GM19468 (cell line): ENCODE measurements at regions not wholly inside any gene's neighbourhood (a gene's known extent, or its start where the extent isn't known, plus 50 kb on each side); places are given as distances from the start of the nearest gene placed in this dataset.

Experiments used
- ATAC-seq: cut with Tn5 transposase; IDR thresholded peaks from one replicate; pipeline ENCODE4 v1.9.1; 2021; ENCODE audit warnings: mild to moderate bottlenecking, moderate library complexity, moderate number of reproducible peaks; ENCODE audit not compliant: unreplicated experiment; ENCODE audit errors: extremely low read depth

- no peak for ATAC-seq
Measured at GRCh38 chr5:125149110-125149509, 402.7 kb upstream of the ZNF608 start.

DNA sequence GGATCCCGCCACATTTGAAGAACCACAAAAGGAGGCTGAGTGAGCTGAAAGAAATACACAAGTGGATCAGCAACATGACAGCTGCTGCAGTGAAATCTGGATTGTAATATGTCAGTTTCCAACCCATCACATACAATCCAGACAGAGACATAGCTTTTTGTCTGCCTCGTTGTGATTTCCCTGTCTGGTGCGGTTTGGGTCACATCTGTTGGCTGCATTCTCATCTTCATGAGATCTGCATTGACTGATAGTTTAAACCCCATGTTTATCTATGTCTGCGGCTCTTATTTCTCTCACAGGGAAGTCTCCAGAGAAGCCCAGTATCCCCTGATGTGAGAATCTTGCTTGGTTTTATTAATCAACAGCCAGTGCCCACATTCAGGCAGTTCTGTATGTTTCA lies 403.1 kb upstream of the ZNF608 start:
- ATAC-seq: no peak

GRCh38 chr5:125150041-125150669 lies 403.7 kb upstream of the ZNF608 start:
- no peak for ATAC-seq

DNA sequence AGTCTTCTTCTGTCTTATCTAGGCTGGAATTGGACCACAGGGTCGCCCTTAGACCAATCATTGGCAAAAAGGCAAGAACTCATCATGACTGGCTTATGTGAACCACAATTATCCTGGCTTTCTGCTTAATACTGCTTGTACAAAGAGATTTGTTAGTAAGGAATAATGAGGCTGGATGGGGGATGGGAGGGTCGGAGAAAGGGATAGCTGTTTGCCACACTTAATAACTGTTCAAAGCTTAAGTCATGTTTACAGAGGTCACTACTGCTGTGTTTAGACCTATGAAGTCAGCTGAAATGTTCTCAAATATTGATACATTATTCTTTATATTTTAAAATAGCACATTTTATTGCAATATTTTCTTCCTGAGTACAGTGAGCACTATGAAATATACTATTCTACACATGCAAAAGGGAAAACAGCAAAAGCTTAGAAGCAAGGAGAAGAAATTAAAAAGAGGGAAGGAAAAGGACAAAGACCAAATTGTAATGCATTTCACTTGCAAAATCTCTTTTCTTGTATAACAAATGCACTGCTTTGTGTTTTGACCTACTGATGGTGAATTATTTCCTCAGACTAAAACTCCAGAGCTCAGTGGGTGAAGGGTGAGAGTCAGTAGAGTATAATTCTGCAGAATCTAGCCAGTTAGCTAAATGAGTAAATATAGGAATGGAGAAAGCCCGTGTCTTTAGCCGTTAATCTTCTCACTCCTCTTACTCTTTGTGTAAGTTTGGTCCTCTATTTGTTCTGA lies 404.9 kb upstream of the ZNF608 start:
- ATAC-seq: no peak

- no peak for ATAC-seq
Measured at GRCh38 chr5:125152044-125152443, 405.6 kb upstream of the ZNF608 start.

GRCh38 chr5:125152461-125153189 lies 406.2 kb upstream of the ZNF608 start:
- no peak for ATAC-seq

GRCh38 chr5:125153231-125153630 lies 406.8 kb upstream of the ZNF608 start:
- ATAC-seq: no peak

DNA sequence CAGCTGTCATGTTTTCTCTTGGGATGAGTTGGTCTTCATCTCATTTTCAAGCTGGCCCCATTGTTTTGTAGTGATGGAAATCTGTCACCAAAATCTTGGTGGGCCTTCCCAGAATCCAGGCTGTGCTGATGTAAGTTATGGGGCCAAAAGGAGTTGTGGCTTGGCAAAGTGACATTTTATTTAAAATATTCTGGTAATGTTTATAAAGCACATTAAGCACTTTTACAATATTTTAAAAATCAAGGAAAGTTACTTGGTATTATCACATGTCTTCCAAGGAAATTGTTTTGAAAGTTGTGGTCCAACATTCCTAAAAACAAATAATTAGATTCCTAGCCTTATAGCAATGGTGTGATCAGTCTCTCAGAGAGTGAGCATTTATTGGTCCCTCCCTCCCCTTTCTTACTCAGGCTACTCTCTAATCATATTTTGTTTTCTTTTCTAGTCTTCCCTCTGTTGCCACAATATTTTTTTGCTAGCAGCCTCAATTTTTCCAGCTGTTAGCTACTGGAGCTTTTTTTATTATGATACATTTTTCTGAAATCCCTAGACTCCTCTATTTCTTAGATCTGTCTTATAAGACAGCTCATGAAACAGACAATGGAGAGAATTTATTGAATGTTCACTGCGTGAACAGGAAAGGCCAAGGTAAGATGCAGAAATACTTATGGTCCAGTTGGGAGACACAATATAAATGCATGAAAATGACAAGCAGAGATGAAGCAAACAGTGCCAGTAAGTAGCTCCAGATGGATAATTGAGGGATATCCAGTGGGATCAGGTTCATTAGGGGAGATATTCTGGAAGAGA lies 408.1 kb upstream of the ZNF608 start:
- ATAC-seq: no peak

DNA sequence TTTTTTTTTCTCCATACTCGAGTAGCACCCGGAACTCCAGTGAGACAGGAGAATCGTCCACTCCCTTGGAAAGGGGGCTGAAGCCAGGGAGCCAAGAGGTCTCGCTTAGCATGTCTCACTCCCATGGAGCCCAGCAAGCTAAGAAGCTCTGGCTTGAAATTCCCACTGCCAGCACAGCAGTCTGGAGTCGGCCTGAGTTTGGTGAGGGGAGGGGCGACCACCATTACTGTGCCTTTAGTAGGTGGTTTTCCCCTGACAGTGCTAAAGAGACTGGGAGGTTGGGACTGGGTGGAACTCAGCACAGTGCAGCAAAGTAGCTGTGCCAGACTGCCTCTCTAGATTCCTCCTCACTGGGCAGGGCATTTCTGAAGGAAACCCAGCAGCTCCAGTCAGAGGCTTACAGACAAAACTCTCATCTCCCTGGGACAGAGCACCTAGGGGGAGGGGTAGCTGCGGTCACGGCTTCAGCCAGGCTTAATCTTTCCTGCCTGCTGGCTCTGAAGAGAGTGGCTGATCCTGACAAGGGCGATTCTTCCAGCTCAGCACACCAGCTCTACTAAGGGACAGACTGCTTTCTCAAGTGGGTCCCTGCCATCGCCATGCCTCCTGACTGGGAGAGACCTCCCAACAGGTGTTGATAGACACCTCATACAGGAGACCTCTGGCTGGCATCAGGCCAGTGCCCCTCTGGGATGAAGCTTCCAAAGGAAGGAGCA lies 414.5 kb upstream of the ZNF608 start:
- no peak for ATAC-seq

- no peak for ATAC-seq
Measured at GRCh38 chr5:125162714-125163113, 416.3 kb upstream of the ZNF608 start.

- ATAC-seq: no peak
Measured at GRCh38 chr5:125169396-125169795, 423.0 kb upstream of the ZNF608 start.

- no peak for ATAC-seq
Measured at GRCh38 chr5:125171641-125172040, 425.2 kb upstream of the ZNF608 start.

DNA sequence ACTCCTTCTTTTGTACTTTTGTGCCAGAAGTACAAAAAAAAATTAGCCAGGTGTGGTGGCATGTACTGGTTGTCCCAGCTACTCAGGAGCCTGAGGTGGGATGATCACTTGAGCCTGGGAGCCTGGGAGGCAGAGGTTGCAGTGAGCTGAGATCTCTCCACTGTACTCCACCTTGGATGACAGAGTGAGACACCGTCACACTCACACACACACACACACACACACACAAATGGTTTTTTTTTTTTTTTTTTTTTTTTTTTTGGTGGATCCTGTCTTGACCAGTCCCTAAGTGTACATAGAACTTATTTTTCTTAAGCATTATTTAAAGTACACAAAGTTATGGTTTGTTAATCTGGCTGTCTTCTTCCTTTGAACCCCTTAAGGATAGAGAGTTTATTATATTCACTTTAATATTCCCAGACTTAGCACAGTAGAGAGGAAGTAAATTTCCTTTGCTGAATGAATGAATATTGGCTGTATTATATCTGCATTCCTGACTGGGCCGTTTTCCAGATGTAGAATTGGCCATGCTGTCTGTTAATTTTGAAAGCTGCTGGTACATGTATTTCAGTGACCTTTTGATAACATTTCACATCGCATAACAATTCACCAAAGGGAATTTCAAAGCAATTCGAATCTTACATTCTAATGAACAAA lies 429.0 kb upstream of the ZNF608 start:
- ATAC-seq: no peak

DNA sequence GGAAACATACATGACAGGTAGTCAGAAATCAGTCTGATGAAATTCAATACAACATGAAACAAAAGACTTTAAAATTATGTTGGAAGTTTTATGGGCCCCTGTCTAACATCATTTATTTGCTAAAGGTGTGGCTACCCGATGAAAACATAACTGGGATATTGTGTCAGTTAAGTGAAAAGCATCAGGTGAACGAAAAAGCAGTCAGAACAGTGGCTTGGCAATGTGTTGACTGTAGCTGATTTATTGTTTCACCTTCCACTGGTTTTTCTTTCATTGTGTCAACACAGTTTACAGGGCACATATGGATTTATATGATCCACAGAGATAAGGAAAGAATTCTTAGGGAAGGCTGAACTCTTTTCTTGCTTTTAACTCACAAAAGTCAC lies 429.6 kb upstream of the ZNF608 start:
- ATAC-seq: no peak

- ATAC-seq: no peak
Measured at GRCh38 chr5:125177340-125177739, 430.9 kb upstream of the ZNF608 start.

- ATAC-seq: no peak
Measured at GRCh38 chr5:125179612-125180011, 433.2 kb upstream of the ZNF608 start.

DNA sequence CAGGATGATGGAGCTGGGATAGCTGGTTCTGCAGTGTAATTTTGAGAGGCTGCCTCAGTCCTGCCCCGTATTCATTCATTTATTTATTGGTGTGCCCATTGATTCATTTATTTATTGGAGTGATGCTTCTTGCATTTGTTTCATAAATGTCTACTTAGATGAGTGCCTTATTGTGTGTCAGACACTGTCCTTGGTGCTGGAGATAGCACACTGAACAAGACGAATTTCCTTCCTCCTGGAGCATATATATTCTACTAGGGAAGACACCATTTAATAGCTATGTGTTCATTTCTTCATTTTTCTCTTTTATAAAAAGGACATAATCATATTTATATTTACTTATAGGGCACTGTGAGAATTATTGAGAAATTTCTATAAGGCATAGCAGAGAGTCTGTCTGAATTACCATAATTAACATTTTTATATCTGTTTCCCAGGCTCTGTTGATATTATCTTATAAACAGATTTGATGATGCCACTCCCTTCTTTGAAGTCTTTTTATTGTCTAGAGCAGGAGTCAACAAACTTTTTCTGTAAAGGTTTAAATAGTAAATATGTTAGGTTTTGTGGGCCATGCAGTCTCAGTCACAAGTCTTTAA lies 433.9 kb upstream of the ZNF608 start:
- ATAC-seq: no peak

DNA sequence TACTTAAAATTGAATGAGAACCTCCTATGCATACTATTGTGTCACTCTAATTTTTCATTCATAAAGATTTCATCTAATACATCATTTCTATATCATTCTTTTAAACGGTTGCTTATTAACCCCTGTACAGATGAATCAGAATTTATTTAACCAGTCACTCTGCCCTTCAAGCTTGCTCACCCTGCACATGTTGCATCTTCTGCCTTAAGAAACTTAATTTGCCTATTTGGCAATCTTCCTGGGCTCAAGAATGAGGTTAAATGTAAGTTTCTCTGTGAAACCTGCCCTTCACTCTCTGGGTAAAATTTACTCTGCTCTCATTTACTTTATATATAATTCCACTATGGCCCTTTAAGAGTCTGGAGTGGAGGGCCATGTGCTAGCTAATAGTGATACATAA lies 434.7 kb upstream of the ZNF608 start:
- no peak for ATAC-seq

DNA sequence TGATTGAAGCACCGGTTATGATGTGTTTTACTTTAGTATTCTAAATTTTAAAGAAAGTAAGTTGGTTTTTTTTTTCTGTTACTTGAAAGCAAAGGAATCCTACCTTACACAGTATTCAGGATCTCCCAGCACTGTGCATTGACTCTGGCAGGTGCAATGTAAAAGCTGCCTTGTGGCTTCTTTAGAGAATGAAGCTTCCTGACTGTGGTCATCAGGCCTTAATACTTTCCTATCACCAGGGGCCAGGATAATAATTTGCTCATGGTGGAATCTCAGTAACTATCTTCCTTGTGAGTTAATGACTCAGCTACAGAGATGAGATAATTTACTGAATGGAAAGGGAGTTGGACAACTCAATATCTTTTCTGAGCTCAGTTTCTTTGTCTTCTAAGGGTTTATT lies 435.5 kb upstream of the ZNF608 start:
- ATAC-seq: no peak
